22Rv1 (cell line): ENCODE measurements at regions not wholly inside any gene's neighbourhood (a gene's known extent, or its start where the extent isn't known, plus 50 kb on each side); places are given as distances from the start of the nearest gene placed in this dataset.

Experiments used
- ZFX ChIP-seq: fragments of 450-650 bp; IDR thresholded peaks from 2 replicates; pipeline ENCODE4 v1.6.1; 2017; ENCODE audit warnings: antibody characterized with exemption, borderline replicate concordance
- TF ChIP-seq, protein P1 (sequence below): fragments of 450-650 bp; IDR thresholded peaks from 2 replicates; pipeline ENCODE4 v1.5.1; 2017; ENCODE audit warnings: mild to moderate bottlenecking

DNA sequence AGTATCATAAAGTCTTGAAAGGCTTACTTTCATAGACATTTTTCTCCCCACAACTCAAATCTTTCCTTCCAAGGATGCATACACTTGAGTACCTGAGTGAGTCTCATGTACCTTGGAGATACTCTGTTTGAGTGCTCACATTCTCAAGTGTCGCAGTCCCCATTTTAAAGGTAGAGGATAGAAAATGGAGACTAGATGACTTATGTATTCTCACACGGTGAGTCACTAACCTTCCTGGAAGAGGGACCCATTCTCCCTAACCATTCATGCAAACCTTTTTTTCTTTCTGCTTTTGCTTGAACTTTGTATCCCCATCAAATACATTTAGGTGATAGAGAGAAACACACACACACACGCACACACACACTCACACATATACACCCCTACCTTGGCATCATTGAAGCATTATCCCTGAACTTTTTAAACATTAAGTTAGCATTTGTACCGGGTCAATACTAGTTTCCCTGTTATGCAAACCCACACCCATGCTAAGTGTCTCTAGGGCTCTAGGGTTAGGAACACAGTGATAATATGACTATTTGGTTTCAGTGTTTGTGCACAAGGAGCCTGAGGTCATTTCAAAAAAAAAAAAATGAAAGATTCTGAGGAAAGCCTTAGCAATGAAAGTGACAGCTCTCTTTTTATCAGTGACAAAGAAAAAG is 236.2 kb downstream of the IKZF2 start:
- TF ChIP-seq, protein P1, sequence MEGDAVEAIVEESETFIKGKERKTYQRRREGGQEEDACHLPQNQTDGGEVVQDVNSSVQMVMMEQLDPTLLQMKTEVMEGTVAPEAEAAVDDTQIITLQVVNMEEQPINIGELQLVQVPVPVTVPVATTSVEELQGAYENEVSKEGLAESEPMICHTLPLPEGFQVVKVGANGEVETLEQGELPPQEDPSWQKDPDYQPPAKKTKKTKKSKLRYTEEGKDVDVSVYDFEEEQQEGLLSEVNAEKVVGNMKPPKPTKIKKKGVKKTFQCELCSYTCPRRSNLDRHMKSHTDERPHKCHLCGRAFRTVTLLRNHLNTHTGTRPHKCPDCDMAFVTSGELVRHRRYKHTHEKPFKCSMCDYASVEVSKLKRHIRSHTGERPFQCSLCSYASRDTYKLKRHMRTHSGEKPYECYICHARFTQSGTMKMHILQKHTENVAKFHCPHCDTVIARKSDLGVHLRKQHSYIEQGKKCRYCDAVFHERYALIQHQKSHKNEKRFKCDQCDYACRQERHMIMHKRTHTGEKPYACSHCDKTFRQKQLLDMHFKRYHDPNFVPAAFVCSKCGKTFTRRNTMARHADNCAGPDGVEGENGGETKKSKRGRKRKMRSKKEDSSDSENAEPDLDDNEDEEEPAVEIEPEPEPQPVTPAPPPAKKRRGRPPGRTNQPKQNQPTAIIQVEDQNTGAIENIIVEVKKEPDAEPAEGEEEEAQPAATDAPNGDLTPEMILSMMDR: no peak
- TF ChIP-seq ZFX: no peak
